Endothelial cell of umbilical vein (primary cell): ENCODE measurements at regions not wholly inside any gene's neighbourhood (a gene's known extent, or its start where the extent isn't known, plus 50 kb on each side); places are given as distances from the start of the nearest gene placed in this dataset.

Experiments used
- BruUV-seq: library from RNA; stranded (reverse); fragments of 400-500 nt; replicated peaks from 2 replicates; lab custom pipeline; 2021; lab: Mats Ljungman, UMichigan
- CTCF ChIA-PET: fragments of 300-600, 350-600 bp; sonication (Branson Sonifier 250); formaldehyde crosslinking; loops from one replicate; lab custom pipeline; 2021; ENCODE audit warnings: antibody characterized with exemption, inconsistent platforms; lab: Charles Lee
- POLR2A ChIA-PET: fragments of 300-600, 350-600 bp; sonication (Branson Sonifier 250); formaldehyde crosslinking; loops from one replicate; lab custom pipeline; 2021; ENCODE audit warnings: antibody characterized with exemption, inconsistent platforms; lab: Charles Lee
- DNase-seq: peaks from one replicate; pipeline ENCODE4 v3.0.0-alpha.2; 2011; ENCODE audit warnings: low read depth, low spot score
- FAIRE-seq: peaks from 2 replicates; lab custom pipeline; 2011; peaks lifted over from hg19 to GRCh38; lab: Jason Lieb, UNC
- H2AFZ ChIP-seq: 2 replicates; pipeline ENCODE4 v1.6.0; 2012; ENCODE audit warnings: low read depth, low read length, control low read depth, inconsistent platforms
- H3K27ac ChIP-seq: 2 replicates; pipeline ENCODE4 v1.5.1; 2011; ENCODE audit warnings: low read depth, mild to moderate bottlenecking, control low read depth, low read length, moderate library complexity; ENCODE audit not compliant: insufficient read depth
- H3K27me3 ChIP-seq, 2 experiments: 2 replicates each; pipeline versions ENCODE4 v1.6.0 to v1.6.1; 2011; ENCODE audit warnings: low read length in 2 of 2, mixed read lengths in 1 of 2; ENCODE audit not compliant: control insufficient read depth in 2 of 2, insufficient read depth in 2 of 2
- H3K36me3 ChIP-seq, 2 experiments: 2 replicates in 1 of 2; 3 replicates in 1 of 2; pipeline ENCODE4 v1.5.1; 2011; ENCODE audit warnings: low read length in 2 of 2, mild to moderate bottlenecking in 1 of 2, moderate library complexity in 1 of 2; ENCODE audit not compliant: control insufficient read depth in 2 of 2, insufficient read depth in 2 of 2; ENCODE audit errors: extremely low read depth in 1 of 2
- H3K4me1 ChIP-seq: 3 replicates; pipeline ENCODE4 v1.5.1; 2011; ENCODE audit warnings: mild to moderate bottlenecking, low read length; ENCODE audit not compliant: control insufficient read depth, insufficient read depth; ENCODE audit errors: extremely low read depth
- H3K4me2 ChIP-seq: 2 replicates; pipeline ENCODE4 v1.6.1; 2011; ENCODE audit warnings: low read length, control low read depth, mixed read lengths; ENCODE audit not compliant: insufficient read depth
- H3K4me3 ChIP-seq, 3 experiments: fragments of 200-600 bp in 1 of 3; sonication (generic), shearing (Covaris generic) in 1 of 3; replicated peaks in 1 of 3; 2 replicates each; pipeline ENCODE4 v1.5.1; 2011 to 2016; ENCODE audit warnings: control low read depth in 3 of 3, low read length in 3 of 3, mild to moderate bottlenecking in 2 of 3, inconsistent platforms in 1 of 3, low read depth in 1 of 3, moderate library complexity in 1 of 3; ENCODE audit not compliant: insufficient read depth in 1 of 3
- H3K79me2 ChIP-seq: 2 replicates; pipeline ENCODE4 v1.6.0; 2012; ENCODE audit warnings: low read length, inconsistent platforms; ENCODE audit not compliant: control insufficient read depth, insufficient read depth
- H3K9ac ChIP-seq: replicated peaks from 2 replicates; pipeline ENCODE3; 2011; ENCODE audit warnings: low read length, control low read depth; ENCODE audit not compliant: insufficient read depth; ENCODE audit errors: extremely low read depth
- H3K9me1 ChIP-seq: replicated peaks from 3 replicates; pipeline ENCODE4 v1.6.0; 2011; ENCODE audit warnings: mild to moderate bottlenecking, low read length; ENCODE audit not compliant: control insufficient read depth, insufficient read depth; ENCODE audit errors: extremely low read depth
- H3K9me3 ChIP-seq: replicated peaks from 2 replicates; pipeline ENCODE4 v1.5.1; 2012; ENCODE audit warnings: low read length, inconsistent platforms; ENCODE audit not compliant: control insufficient read depth, insufficient read depth
- H4K20me1 ChIP-seq: replicated peaks from 2 replicates; pipeline ENCODE3; 2011; ENCODE audit warnings: mild to moderate bottlenecking, low read length; ENCODE audit not compliant: control insufficient read depth, insufficient read depth; ENCODE audit errors: extremely low read depth
- CTCF ChIP-seq, 2 donors: IDR thresholded peaks; 1 replicate in 1 of 2; 2 replicates in 1 of 2; pipeline ENCODE4 v1.5.1; 2011; ENCODE audit warnings: low read length in 2 of 2, mild to moderate bottlenecking in 2 of 2, moderate library complexity in 2 of 2, control low read depth in 1 of 2, inconsistent platforms in 1 of 2, low read depth in 1 of 2; ENCODE audit not compliant: insufficient read depth in 1 of 2; ENCODE audit errors: extremely low read depth in 1 of 2
- EZH2 ChIP-seq: IDR thresholded peaks from 2 replicates; pipeline ENCODE4 v1.6.1; 2012; ENCODE audit warnings: borderline replicate concordance, low read depth, mild to moderate bottlenecking, moderate library complexity, low read length, inconsistent platforms; ENCODE audit not compliant: severe bottlenecking
- FOS ChIP-seq: IDR thresholded peaks from 2 replicates; pipeline ENCODE4 v1.6.1; 2011; ENCODE audit warnings: mild to moderate bottlenecking, low read length, moderate library complexity, borderline replicate concordance; ENCODE audit not compliant: insufficient read depth
- GATA2 ChIP-seq: IDR thresholded peaks from 2 replicates; pipeline ENCODE4 v1.7.0; 2011; ENCODE audit warnings: low read depth, mild to moderate bottlenecking, moderate library complexity, mixed read lengths, low read length; ENCODE audit not compliant: insufficient read length, insufficient read depth
- JUN ChIP-seq: IDR thresholded peaks from 2 replicates; pipeline ENCODE4 v1.6.1; 2011; ENCODE audit warnings: borderline replicate concordance, low read depth; ENCODE audit not compliant: insufficient read length, insufficient read depth
- MAX ChIP-seq: IDR thresholded peaks from 2 replicates; pipeline ENCODE4 v1.6.1; 2011; ENCODE audit not compliant: insufficient read depth, insufficient read length
- MYC ChIP-seq: IDR thresholded peaks from one replicate; pipeline ENCODE4 v1.6.1; 2011; ENCODE audit warnings: mild to moderate bottlenecking, low read depth, low read length
- POLR2A ChIP-seq: IDR thresholded peaks from 2 replicates; pipeline ENCODE4 v1.6.1; 2012; ENCODE audit warnings: low read depth, mild to moderate bottlenecking, control low read depth, low read length
- POLR2AphosphoS5 ChIP-seq: IDR thresholded peaks from 2 replicates; pipeline ENCODE4 v1.6.1; 2012; ENCODE audit warnings: low read depth, mild to moderate bottlenecking, control low read depth, low read length, moderate library complexity; ENCODE audit not compliant: insufficient read depth
- dilution Hi-C: fragments of 300-500 bp; cut with MboI; formaldehyde crosslinking; loops from one replicate; pipeline ENCODE4 v1.15.0; 2019; ENCODE audit warnings: low sequenced_read_pairs; ENCODE audit not compliant: extremely low pct_ligation_motif_present
- intact Hi-C: fragments of 100-400 bp; cut with micrococcal nuclease; formaldehyde crosslinking; loops from one replicate; pipeline ENCODE4 v1.10.0; 2022

GRCh38 chr3:105960381-105960780, 91.6 kb upstream of the CBLB start:
- H3K4me3 ChIP-seq = no peak overlapping the region
- BruUV-seq = no TSS peak
- no peaks in the 10 kb centered on the region for H3K79me2 ChIP-seq
- no peak overlapping the region for H3K27ac ChIP-seq
- H3K36me3 ChIP-seq = no peaks in the 10 kb centered on the region
- no peaks in the 10 kb centered on the region for H4K20me1 ChIP-seq
- no peak overlapping the region for H3K9ac ChIP-seq
- H3K4me1 ChIP-seq = no peaks in the 10 kb centered on the region
- H2AFZ ChIP-seq = no peak overlapping the region
- dilution Hi-C loops = no loop called here
- no peaks in the 10 kb centered on the region for H3K27me3 ChIP-seq
- DNase-seq = no peak
- TF ChIP-seq JUN (no peak), EZH2 (no peak), MAX (no peak), GATA2 (no peak), MYC (no peak), POLR2A (no peak), POLR2AphosphoS5 (no peak), CTCF (IDR thresholded peaks at IDR 0.05; ENCODE audit: extremely low read depth in 1 of 2, insufficient read depth in 1 of 2, low read depth in 1 of 2, low read length in 2 of 2) (no peak), FOS (no peak)
- intact Hi-C loops = no loop called here
- H3K4me2 ChIP-seq = no peak overlapping the region
- no peaks in the 10 kb centered on the region for H3K9me3 ChIP-seq
- no peak for FAIRE-seq
- ChIA-PET POLR2A (no interaction called here), CTCF (no interaction called here)
- no peaks in the 10 kb centered on the region for H3K9me1 ChIP-seq
